22Rv1 (cell line): ENCODE measurements at regions not wholly inside any gene's neighbourhood (a gene's known extent, or its start where the extent isn't known, plus 50 kb on each side); places are given as distances from the start of the nearest gene placed in this dataset.

ENCODE experiments used
- H3K27ac ChIP-seq: fragments of 450-650 bp; 2 replicates; pipeline ENCODE4 v1.5.1; 2017
- CTCF ChIP-seq: fragments of 450-650 bp; IDR thresholded peaks from 2 replicates; pipeline ENCODE4 v1.5.1; 2017; ENCODE audit warnings: mild to moderate bottlenecking
- ZFX ChIP-seq: fragments of 450-650 bp; IDR thresholded peaks from 2 replicates; pipeline ENCODE4 v1.6.1; 2017; ENCODE audit warnings: antibody characterized with exemption, borderline replicate concordance

- TF ChIP-seq ZFX (no peak), CTCF (no peak)
- no peak overlapping the region for H3K27ac ChIP-seq
These were observed 1957.4 kb upstream of the TENM3 start for GRCh38 chr4:180285796-180286195.

GRCh38 chr4:180292339-180292738 is 1950.9 kb upstream of the TENM3 start:
- H3K27ac ChIP-seq: no peak overlapping the region
- TF ChIP-seq ZFX (no peak), CTCF (no peak)

GRCh38 chr4:180296036-180296599 is 1947.1 kb upstream of the TENM3 start:
- 0 out of 2 replicates have a peak overlapping the region, but pooled peaks have one; percentile 9 for H3K27ac ChIP-seq
- TF ChIP-seq CTCF (no peak), ZFX (no peak)

GRCh38 chr4:180304321-180304720 is 1938.9 kb upstream of the TENM3 start:
- no peak overlapping the region for H3K27ac ChIP-seq
- no peak for TF ChIP-seq ZFX
- no peak for TF ChIP-seq CTCF

GRCh38 chr4:180310616-180311015 is 1932.6 kb upstream of the TENM3 start:
- TF ChIP-seq CTCF (no peak), ZFX (no peak)

GRCh38 chr4:180314972-180315371 is 1928.2 kb upstream of the TENM3 start:
- H3K27ac ChIP-seq: no peak overlapping the region
- no peak for TF ChIP-seq CTCF
- TF ChIP-seq ZFX: no peak

More at GRCh38 chr4:180310616-180311015, 1932.6 kb upstream of the TENM3 start:
- H3K27ac ChIP-seq: no peak overlapping the region

- no peak overlapping the region for H3K27ac ChIP-seq
- TF ChIP-seq CTCF (no peak), ZFX (no peak)
These were observed 1912.7 kb upstream of the TENM3 start for GRCh38 chr4:180330521-180330920.
